ENCODE measurements at regions not wholly inside any gene's neighbourhood (a gene's known extent, or its start where the extent isn't known, plus 50 kb on each side); places are given as distances from the start of the nearest gene placed in this dataset.
A peak's percentile ranks its signal among the peaks of the same experiment; 100 is the strongest.

DNA sequence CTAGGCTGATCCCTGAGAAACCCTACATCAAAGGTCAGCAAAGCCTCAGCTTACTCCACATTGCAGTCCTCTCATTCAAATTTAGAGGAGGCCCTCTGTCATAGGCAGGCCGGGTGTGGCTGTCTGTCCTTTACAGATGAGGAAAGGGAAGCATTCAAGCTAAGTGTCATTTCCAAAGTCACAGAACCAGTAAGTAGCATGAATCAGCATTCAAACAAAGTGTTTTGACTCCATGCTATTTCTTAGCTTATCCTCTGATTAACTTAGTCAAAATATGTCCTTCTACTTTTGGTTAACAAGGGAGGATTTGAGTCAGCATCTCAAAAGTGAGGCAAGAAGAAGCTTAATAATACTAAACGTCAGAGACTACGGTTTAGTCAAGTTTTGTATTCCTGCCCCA lies 409.0 kb upstream of the POU3F3 start (continued):
- TF ChIP-seq SRSF4 (IDR thresholded peaks at IDR 0.05; ENCODE audit: low read depth, low read length, poor library complexity, severe bottlenecking), result no peak

GRCh38 chr2:104447831-104448434 lies 406.0 kb upstream of the POU3F3 start:
- H3K36me3 ChIP-seq (replicated peaks in 1 of 2; ENCODE audit: control insufficient read depth in 1 of 2, insufficient read depth in 2 of 2, low read length in 2 of 2), result no peaks in the 10 kb centered on the region
- BruUV-seq (replicated peaks), result no TSS peak
- H3K9me3 ChIP-seq (ENCODE audit: low read length), result no peaks in the 10 kb centered on the region
- H2AFZ ChIP-seq (ENCODE audit: low read length), result no peak overlapping the region
- H3K4me1 ChIP-seq (ENCODE audit: insufficient read depth, low read length), result no peaks in the 10 kb centered on the region
- H4K20me1 ChIP-seq (ENCODE audit: insufficient read depth, low read length), result no peaks in the 10 kb centered on the region
- peak overlapping the region in 1 of 3 experiments; percentile 11; a peak in 1 of 6 replicates for H3K4me3 ChIP-seq (replicated peaks in 1 of 3; ENCODE audit: insufficient read depth in 1 of 3, low read depth in 2 of 3, low read length in 3 of 3)
- intact Hi-C loops (cut with micrococcal nuclease; ENCODE audit: unreplicated experiment) (no loop called here), in situ Hi-C loops (cut with HindIII; ENCODE audit: extremely low pct_ligation_motif_present, low pct_unique_long_range_greater_than_20kb) (no loop called here)
- CTCF ChIA-PET (ENCODE audit: low intra/inter-chr PET ratio, low total read pairs), result no interaction called here
- FAIRE-seq (no peak), DNase-seq (ENCODE audit: low spot score) (no peak), ATAC-seq (no peak)
- no peak overlapping the region for H3K9ac ChIP-seq (ENCODE audit: insufficient read depth, low read depth, low read length)
- POLR2A ChIA-PET, result no interaction called here
- no peak overlapping the region for H3K4me2 ChIP-seq (ENCODE audit: low read depth, low read length)
- no peaks in the 10 kb centered on the region for H3K27me3 ChIP-seq (ENCODE audit: control insufficient read depth in 1 of 2, insufficient read depth in 2 of 2, low read length in 2 of 2)
- no peaks in the 10 kb centered on the region for H3K79me2 ChIP-seq (ENCODE audit: insufficient read depth, low read length)
- TF ChIP-seq REL (CRISPR knock-in tag; conservative IDR thresholded peaks at IDR 0.05) (no peak), STAG1 (CRISPR knock-in tag; IDR thresholded peaks at IDR 0.05) (peak; percentile 26; the same call in 1 of the 2 replicates)
- TF ChIP-seq, protein P1, sequence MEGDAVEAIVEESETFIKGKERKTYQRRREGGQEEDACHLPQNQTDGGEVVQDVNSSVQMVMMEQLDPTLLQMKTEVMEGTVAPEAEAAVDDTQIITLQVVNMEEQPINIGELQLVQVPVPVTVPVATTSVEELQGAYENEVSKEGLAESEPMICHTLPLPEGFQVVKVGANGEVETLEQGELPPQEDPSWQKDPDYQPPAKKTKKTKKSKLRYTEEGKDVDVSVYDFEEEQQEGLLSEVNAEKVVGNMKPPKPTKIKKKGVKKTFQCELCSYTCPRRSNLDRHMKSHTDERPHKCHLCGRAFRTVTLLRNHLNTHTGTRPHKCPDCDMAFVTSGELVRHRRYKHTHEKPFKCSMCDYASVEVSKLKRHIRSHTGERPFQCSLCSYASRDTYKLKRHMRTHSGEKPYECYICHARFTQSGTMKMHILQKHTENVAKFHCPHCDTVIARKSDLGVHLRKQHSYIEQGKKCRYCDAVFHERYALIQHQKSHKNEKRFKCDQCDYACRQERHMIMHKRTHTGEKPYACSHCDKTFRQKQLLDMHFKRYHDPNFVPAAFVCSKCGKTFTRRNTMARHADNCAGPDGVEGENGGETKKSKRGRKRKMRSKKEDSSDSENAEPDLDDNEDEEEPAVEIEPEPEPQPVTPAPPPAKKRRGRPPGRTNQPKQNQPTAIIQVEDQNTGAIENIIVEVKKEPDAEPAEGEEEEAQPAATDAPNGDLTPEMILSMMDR (CRISPR knock-in tag; IDR thresholded peaks at IDR 0.05), result 0 out of 2 replicates have a peak, but pooled peaks have one; percentile 23
- H3K27ac ChIP-seq (ENCODE audit: extremely low read length, insufficient read depth, low read length), result no peak overlapping the region
- 43% methylated on average over 2 of the region's 2 CpGs for WGBS (ENCODE audit: low lambda C conversion rate)

All from HepG2 (cell line).